GM19239 (cell line): ENCODE measurements at regions not wholly inside any gene's neighbourhood (a gene's known extent, or its start where the extent isn't known, plus 50 kb on each side); places are given as distances from the start of the nearest gene placed in this dataset.
"Not testable (repeated sequence)": the region's sequence is repeated elsewhere in the genome, so short reads cannot be mapped to it uniquely, and the experiment has no call there.

Experiments
- DNase-seq: peaks from one replicate; pipeline ENCODE4 v3.0.0; 2011; ENCODE audit warnings: low spot score; ENCODE audit not compliant: insufficient read length
- FAIRE-seq: peaks from 2 replicates; lab custom pipeline; 2011; peaks lifted over from hg19 to GRCh38; lab: Jason Lieb, UNC

- DNase-seq, FAIRE-seq: not testable (repeated sequence)
Observed at GRCh38 chr12:9454021-9454420, 153.7 kb downstream of the KLRB1 start.

- not testable (repeated sequence) for FAIRE-seq, DNase-seq
Observed at GRCh38 chr12:9450127-9450567, 157.6 kb downstream of the KLRB1 start.

GRCh38 chr12:9449657-9450126 is 158.0 kb downstream of the KLRB1 start:
- FAIRE-seq: not testable (repeated sequence)

GRCh38 chr12:9449181-9449580 is 158.5 kb downstream of the KLRB1 start:
- FAIRE-seq (no peak), DNase-seq (no peak)

More at GRCh38 chr12:9449657-9450126, 158.0 kb downstream of the KLRB1 start:
- not testable (repeated sequence) for DNase-seq

GRCh38 chr12:9448648-9449047 is 159.1 kb downstream of the KLRB1 start:
- FAIRE-seq, DNase-seq: not testable (repeated sequence)

- peak; percentile 71 for DNase-seq
- peak; percentile 86 for FAIRE-seq
Observed at GRCh38 chr12:9447791-9448614, 159.7 kb downstream of the KLRB1 start.

- DNase-seq, FAIRE-seq: not testable (repeated sequence)
Observed at GRCh38 chr12:9446883-9447761, 160.6 kb downstream of the KLRB1 start.

GRCh38 chr12:9440428-9440827 is 167.3 kb downstream of the KLRB1 start:
- not testable (repeated sequence) for DNase-seq, FAIRE-seq

GRCh38 chr12:9435682-9436081 is 172.0 kb downstream of the KLRB1 start:
- not testable (repeated sequence) for DNase-seq, FAIRE-seq

- FAIRE-seq: not testable (repeated sequence)
Observed at GRCh38 chr12:9430385-9430784, 177.3 kb downstream of the KLRB1 start.

GRCh38 chr12:9428856-9429255 is 178.9 kb downstream of the KLRB1 start:
- FAIRE-seq, DNase-seq: not testable (repeated sequence)

More at GRCh38 chr12:9430385-9430784, 177.3 kb downstream of the KLRB1 start:
- DNase-seq: not testable (repeated sequence)

GRCh38 chr12:9425429-9425828 is 182.3 kb downstream of the KLRB1 start:
- DNase-seq, FAIRE-seq: not testable (repeated sequence)

GRCh38 chr12:9424175-9424740 is 183.5 kb downstream of the KLRB1 start:
- not testable (repeated sequence) for DNase-seq, FAIRE-seq

GRCh38 chr12:9422689-9423088 is 185.0 kb downstream of the KLRB1 start:
- not testable (repeated sequence) for DNase-seq, FAIRE-seq

GRCh38 chr12:9421520-9422086 is 186.1 kb downstream of the KLRB1 start:
- DNase-seq, FAIRE-seq: not testable (repeated sequence)

GRCh38 chr12:9420817-9421519 is 186.7 kb downstream of the KLRB1 start:
- not testable (repeated sequence) for DNase-seq, FAIRE-seq

GRCh38 chr12:9418669-9419041 is 189.1 kb downstream of the KLRB1 start:
- not testable (repeated sequence) for FAIRE-seq, DNase-seq

GRCh38 chr12:9417947-9418668 is 189.6 kb downstream of the KLRB1 start:
- DNase-seq, FAIRE-seq: not testable (repeated sequence)
